HG03064 (cell line): ENCODE measurements at regions not wholly inside any gene's neighbourhood (a gene's known extent, or its start where the extent isn't known, plus 50 kb on each side); places are given as distances from the start of the nearest gene placed in this dataset.
A peak's percentile ranks its signal among the peaks of the same experiment; 100 is the strongest.

Experiments used
- ATAC-seq: cut with Tn5 transposase; IDR thresholded peaks from one replicate; pipeline ENCODE4 v1.9.1; 2021; ENCODE audit warnings: low read depth; ENCODE audit not compliant: unreplicated experiment

DNA sequence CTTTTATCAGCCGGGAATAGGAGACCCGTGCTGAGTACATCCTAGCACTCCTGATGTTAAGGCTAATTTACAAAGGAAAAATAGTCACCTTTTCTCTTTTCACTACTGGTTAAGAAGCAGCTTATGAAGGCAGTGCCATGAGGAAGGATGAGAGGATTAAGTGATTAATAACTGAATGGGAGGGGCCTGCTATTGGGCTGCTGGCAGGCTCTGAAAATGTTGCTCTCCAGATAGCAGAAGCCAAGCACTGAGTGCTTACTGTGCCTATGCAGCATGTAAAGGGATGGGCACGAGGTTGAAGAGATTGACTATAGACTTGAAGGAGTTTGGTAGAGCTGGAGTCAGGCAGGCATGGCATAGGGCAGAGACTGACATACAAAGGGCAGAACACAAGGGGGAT, 282.4 kb upstream of the THSD7B start:
- no peak for ATAC-seq

DNA sequence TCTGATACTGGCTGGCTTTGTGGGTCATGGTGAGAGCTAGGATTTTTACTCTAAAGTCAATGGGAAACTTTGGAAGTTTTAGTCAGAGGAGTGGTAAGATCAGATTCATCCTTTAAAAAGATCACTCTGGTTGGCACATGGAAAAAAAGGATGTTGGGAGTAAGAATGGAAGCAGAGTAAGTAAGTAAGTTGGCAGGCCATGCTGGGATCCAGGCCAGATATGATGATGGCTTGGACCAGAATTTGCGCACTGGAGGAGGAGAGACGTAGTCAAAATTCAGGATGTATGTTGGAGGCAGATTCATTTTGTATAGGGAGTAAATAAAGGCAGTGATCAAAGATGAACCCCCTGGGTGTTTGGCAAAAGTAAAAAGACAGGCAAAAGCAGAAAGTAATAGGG, 283.3 kb upstream of the THSD7B start:
- no peak for ATAC-seq

DNA sequence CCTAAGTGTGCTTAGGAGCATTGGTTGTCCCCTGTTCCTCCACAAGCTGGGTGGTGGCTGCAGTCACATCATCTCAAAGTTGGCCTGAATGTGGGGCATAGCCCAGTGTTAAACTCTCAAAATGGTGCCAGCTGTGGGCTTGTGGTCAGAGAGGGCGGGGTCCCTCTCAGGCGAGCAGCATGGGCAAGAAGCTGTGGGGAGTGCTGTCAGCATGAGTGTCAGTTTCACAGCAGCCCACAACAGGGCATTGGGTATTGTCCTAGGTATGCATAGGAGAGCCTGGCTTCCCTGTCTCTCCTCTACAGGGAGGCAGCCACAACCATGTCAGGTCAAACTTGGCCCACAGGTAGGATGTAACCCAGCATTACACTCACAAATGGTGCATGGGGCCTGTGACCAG, 285.6 kb upstream of the THSD7B start:
- ATAC-seq = no peak

DNA sequence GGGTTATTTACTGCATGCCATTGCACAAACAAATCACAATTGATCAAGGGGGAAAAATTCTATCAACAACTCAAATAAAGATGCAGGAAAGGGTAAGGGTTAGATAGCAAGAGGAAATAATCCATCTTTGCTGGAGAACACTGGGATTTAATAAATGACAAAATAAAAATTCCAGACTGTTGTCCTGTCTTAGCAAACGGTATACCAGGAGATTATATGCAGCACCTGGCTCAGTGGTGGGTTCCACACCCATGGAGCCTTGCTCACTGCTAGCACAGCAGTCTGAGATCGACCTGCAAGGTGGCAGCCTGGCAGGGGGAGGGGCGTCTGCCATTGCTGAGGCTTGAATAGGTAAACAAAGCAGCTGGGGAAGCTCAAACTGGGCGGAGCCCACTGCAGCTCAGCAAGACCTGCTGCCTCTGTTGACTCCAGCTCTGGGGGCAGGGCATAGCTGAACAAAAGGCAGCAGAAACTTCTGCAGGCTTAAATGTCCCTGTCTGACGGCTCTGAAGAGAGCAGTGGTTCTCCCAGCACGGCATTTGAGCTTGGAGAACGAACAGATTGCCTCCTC, 296.5 kb upstream of the THSD7B start:
- ATAC-seq = no peak

DNA sequence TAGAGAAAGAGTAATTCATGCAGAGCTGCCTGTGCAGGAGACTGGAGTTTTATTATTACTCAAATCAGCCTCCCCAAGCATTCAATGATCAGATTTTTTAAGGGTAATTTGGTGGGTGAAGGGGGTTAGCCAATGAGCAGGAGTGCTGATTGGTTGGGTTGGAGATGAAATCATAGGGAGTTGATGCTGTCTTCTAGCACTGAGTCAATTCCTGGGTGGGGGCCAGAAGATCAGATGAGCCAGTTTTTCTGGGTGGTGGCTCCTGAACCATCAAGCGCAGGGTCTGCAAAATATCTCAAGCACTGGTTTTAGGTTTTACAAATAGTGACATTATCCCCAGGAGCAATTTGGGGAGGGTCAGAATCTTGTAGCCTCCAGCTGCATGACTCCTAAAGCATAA, 312.8 kb upstream of the THSD7B start:
- ATAC-seq = no peak

DNA sequence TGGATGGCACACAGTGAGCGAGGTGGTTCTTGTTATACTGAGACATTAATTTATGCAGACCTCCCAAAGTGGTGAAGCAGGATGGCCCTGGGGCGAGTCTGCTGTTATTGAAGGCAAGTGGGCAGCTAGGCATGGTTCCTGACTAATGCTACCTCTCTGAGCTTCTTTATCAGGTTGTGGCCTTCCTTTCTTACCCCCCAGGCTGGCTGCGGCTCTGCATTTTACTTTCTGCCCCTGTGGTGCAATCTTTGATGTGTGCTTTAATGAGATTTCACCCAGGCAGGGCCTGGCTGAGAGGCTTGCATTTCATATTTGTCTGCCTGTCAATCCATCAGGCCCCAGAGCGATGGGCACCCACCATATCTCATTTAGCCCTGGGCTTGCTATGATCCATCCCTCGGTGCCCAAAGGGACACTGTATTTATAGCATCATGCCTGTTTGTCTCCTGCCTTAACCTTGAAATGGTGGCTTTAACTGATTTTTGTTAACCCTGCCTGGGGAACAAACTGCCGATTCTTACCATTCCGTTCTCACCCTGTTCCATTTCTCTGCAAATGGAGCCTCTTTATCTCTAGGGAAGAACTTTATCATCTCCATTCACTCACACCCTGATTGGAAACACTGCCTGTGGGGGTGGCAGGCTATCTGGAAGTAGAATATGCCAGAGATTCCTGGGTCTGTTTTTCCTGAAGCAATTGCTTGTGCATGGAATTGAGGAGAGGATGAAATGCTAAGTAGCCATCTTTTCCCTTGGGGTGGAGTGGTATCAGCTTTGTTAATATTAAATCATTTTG, 316.2 kb upstream of the THSD7B start:
- ATAC-seq = no peak

DNA sequence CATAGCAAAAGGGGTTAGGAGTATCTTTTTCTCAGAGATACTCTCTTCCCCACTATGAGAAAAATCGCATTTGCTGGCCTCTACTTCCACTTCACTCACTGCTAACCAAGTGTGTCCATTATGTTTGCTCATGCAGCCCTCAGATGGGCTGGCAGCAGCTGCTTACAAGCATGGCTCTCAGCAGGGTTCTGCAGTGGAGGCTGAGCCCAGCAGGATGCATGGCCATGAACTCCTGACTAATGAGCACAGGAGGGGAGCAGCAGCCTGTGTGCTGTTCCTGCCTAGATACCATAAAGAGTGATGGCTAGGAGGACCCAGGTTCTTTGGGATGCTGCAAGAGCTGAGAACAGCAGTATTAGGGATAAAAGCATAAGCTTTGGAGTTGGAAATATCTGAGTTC, 316.9 kb upstream of the THSD7B start:
- ATAC-seq = no peak

DNA sequence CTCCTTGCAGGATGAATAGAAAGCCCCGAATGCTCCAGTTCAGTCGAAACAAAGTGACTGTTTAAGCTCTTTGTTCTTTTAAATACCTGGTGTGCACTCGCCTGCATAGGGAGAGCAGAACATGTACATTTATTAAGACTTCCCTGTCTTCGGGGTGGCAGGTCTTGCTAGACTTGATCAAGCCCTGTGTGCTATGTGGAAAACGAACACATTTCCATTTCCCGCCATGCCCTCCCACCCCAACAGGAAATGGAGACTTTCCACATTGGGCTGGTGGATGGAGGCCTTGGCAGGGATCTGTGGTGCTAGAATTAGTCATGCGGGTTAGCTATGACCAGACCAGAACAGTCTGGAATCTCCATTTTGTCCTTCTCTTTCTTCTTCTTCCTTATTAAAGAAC, 321.0 kb upstream of the THSD7B start:
- no peak for ATAC-seq

DNA sequence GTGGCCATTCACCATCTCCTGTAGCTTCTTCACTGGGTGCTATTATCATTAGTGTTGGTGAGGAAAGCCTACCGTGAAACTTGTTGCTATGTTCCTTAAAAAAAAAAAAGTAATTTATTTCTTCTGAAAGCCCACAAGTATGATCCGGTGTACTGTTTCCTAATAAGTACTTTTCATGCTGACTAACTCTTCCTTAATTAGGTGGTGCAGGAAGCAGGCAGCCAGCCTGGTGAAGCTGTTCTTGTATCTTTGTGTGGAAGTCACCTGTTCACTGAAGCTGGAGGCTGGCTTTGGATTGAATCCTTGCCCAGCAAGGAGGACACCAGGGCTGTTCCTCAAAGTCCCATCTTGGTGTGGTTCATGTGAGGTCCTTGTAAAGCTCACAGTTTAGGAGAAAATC, 321.7 kb upstream of the THSD7B start:
- ATAC-seq = no peak

DNA sequence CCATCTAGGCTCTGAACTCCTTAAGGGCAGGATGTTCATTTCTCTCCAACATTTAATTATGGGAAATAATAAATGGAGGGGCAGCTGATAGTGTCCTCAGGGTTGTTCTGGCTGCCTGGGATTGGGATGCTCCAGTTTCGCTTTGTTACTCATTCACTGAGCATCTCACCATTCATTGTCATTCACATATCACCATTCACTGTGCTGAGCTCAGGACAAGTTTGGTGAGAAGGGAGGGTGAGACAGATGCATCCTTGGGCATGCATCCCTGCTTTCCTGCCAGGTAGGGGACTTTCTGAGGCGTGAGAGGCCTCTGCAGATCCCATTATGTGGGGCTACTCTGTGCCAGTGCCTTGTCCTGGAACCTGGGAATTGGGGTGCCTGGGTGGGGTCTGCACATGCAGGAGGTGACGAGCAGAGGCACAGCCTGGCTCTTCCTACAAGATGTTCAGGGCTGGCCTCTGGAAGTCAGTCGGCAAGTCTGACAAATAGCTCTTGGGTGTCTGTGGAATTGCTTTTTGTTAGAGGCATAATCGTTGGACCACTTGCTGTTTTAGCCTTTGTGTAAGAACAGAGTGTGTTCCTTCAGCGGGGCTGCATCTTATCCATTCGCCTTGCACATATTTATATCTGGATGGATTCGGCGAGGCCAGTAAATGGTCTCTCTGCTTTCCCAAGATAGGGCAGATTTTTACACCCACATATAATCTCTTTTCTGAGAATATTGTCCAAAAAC, 323.2 kb upstream of the THSD7B start:
- ATAC-seq = no peak

DNA sequence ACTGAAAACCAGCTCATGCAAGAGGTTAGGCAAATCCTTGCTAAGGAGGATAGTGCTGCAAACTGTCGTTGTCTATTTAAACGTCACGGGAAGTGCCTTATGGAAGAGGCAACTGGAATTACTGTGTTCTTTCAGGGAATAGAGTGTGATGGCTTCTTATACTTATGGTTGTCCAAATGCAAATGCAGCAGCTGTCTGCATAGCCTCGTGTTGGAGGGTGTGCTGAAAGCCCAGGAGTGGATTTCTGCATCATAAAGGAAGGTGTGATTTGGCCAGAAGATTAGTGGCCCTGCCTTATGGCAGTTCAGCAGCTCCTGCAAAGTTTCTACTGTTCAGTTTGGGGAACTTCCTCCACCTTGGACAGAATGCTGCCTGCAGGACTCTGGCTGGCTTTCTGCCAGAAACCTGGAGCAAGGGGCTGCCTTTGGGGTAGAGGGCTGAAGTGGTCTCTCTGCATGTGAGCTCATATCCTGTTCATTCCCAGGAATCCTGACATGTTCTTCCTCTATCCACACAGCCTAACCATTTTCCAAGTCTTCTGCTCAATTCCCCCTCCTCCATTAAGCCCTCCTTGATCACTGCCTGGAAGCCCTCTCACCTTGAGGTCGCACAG, 321.2 kb upstream of the CXCR4 start:
- no peak for ATAC-seq

DNA sequence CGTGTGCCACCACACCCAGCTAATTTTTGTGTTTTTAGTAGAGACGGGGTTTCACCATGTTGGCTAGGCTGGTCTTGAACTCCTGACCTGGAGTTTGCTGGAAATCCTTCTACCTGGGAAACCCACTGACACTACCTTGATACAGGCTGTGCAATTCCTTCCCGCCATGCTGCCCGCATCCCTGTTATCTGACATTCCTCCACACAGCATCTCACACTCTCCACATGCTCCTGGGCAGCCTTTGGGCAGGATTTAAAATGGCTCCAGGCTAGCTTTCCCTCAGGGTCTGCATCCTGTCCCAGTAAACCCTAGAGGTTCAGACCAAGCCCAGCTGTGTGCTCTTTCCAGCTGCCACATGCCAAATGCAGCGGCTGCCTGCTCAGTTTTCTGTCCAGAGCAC, 319.5 kb upstream of the CXCR4 start:
- no peak for ATAC-seq

DNA sequence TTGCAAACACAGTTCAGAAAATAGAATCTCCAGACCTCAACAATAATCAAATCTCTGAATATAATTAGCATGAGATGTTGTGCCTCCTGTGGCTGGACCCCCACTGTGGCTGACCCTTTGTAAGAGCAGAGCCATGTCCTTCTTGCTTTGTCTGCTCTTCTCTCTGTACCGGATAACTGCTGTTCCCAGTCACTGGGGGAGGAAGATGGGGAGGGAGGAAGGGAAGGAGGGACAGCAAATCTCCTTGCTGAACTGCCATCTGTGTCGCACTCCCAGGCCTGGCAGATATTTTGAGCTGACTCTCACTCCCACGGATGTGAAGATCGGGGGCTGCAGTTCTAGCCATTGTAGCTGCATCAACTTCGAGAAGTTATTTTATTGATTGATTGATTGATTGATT, 319.0 kb upstream of the CXCR4 start:
- no peak for ATAC-seq

DNA sequence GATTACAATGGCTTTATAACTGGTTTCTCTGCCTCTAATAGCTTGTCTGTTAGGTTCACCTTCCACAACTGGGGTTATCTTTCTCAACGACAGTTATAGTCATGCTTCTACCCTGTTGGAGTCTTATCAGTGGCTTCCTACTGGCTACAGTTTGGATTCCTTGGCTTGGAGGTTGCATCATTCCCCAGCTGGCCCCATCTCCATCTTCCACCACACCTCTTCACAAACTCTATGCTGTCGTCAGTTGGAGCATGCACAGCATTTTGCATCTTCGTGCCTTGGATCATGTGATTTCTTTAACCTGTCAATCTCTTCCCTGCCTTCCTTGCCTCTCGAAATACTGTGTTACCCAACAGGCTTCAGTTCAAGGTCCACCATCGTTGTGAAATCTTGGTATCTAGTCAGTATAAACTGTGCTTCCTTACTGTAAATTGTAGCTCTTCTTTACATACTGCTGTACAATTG, 316.3 kb upstream of the CXCR4 start:
- ATAC-seq = no peak

DNA sequence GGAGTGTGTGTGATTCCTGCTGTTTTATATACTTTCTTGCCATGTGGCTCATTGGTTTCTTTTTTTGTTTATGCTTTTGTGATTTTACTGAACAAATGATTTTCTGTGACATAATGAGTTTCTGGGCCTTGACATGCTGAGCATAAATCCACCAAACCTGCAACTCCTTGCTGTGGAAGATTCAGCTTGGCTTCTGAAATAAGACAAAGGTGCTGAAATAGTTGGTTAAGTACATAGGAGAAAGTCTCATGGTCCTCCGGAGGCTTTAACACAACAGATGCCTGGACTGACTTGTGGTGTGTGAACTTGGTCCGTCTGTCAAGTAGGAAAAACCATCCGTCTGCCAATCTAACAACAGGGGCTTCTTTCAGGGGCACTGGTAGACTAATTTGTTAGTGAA, 315.3 kb upstream of the CXCR4 start:
- no peak for ATAC-seq

DNA sequence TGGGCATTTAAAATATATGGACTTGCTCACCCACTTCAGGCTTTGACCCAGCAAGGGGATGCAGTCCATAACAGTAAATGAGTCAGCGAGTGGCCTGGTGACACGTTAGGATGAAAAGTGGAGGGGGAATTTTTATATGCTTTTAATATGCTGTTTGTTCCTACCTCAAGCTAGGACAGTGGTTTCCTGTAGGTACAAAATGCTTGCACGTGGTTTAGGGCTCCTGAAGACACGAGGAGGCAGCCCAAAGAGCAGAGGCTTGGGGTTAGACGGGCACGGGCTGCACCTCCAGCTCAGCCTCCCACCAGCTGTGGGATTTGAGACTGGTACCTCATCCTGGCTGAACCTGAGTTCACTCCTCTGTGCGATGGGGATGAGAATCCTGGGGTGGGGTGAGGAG, 306.2 kb upstream of the CXCR4 start:
- ATAC-seq = no peak

DNA sequence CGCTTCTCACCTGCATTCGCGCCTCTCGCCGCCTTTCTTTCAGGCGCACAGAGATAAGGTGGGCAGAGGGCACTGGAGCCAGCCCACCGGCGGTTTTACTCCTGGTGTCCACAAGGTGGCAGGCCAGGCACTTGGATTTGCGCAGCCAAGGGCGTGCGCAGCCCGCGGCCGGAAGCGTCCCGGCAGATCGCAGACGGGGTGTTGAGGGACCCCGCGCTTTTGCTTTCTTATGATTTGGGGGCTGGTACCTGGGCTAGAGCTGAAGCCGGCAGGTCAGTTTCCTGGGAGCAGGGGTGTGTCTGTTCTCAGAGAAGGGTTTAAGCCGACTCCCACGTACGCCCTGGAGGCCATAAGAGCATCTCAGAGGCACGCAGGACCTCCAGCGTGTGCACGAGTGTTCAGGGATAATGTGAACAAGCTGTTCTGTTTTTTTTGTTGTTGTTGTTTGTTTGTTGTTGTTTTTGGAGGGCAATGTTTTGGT, 305.6 kb upstream of the CXCR4 start:
- ATAC-seq = peak; percentile 99

DNA sequence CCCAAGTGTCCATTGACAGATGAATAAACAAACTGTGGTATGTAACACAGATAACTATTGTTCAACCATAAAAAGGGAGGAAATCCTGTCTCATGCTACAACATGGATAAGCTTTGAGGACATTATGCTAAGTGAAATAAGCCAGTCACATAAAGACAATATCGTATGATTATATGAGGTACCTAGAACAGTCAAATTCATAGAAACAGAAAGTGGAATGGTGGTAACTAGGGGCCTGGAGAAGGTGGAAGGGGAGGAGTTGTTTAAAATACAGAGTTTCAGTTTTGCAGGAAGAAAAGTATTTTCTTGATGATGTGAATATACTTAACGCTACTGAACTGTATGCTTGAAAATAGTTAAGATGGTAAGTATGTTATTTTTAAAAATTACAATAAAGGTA, 304.6 kb upstream of the CXCR4 start:
- ATAC-seq = no peak

DNA sequence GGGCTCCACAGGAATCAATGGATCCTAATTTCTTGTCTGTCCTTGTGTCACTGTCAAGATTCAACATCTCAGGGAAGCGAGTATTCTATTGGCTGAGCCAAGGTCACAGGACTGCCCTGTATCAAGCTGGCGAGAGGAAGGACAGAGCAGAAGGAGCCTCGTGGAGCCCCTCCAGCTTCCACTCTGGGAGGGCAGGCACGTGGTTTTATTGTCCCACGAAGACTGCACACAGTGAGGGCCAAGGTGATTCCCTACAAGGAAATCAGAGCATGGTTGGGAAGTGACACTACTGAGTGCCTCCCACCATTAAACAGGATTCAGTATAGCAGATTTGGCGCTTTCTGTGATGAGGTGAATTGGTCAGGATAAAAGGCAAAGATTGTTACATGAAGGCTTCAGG, 302.4 kb upstream of the CXCR4 start:
- ATAC-seq = no peak

DNA sequence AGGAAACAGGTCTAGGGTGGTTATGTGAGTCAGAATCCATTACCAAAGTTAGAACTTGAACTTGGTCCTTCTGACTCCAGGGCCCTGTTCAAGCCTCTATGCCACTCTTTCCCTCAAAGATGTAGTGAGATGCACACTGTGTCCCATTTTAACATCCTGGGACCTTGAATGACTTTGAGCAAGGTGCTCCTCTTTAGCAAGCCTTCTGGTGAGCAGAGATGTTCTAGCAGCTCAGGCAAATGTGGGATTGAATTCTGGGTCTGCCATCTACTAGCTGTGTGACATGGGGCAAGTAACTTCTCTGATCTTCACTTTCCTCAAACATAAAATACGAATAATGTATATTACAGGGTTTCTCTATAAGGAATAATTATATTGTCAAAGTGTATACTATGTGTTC, 294.0 kb upstream of the CXCR4 start:
- ATAC-seq = no peak

DNA sequence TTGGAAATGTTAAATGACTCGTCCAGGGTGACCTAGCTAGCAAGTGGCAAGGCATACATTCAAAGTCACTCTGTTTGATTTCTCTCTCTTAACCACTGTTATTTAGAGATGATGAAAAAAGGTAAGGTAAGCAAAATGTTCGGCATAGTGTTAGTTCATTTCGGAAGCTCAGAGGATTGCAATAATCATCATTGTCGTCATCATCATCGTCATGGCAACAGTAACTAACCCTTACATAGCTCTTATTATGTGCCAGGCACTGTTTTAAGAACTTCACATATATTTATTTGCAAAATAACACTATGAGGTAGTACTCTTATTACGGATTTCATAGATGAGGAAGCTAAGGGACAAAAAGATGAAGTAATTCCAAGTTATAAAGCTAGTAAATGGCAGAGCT, 292.7 kb upstream of the CXCR4 start:
- ATAC-seq = no peak
